Glutamatergic neuron (in vitro differentiated cells): ENCODE measurements at regions not wholly inside any gene's neighbourhood (a gene's known extent, or its start where the extent isn't known, plus 50 kb on each side); places are given as distances from the start of the nearest gene placed in this dataset.

Experiments
- DNase-seq: peaks from one replicate; pipeline ENCODE4 v3.0.0; 2022
- H3K27ac Mint-ChIP-seq: one replicate; pipeline ENCODE4 v1.8.0; 2020; ENCODE audit warnings: mild to moderate bottlenecking, mixed read lengths, inconsistent platforms; ENCODE audit not compliant: unreplicated experiment
- H3K27me3 Mint-ChIP-seq: one replicate; pipeline ENCODE4 v1.8.0; 2020; ENCODE audit warnings: mild to moderate bottlenecking, moderate library complexity, mixed read lengths, inconsistent platforms; ENCODE audit not compliant: unreplicated experiment
- H3K36me3 Mint-ChIP-seq: one replicate; pipeline ENCODE4 v1.8.0; 2020; ENCODE audit warnings: mild to moderate bottlenecking, mixed read lengths, inconsistent platforms; ENCODE audit not compliant: unreplicated experiment
- H3K4me1 Mint-ChIP-seq: one replicate; pipeline ENCODE4 v1.8.0; 2020; ENCODE audit warnings: mild to moderate bottlenecking, low read depth, mixed read lengths, inconsistent platforms; ENCODE audit not compliant: unreplicated experiment
- H3K4me3 Mint-ChIP-seq: one replicate; pipeline ENCODE4 v1.8.0; 2020; ENCODE audit warnings: mild to moderate bottlenecking, mixed read lengths, inconsistent platforms; ENCODE audit not compliant: unreplicated experiment
- H3K9me3 Mint-ChIP-seq: one replicate; pipeline ENCODE4 v1.8.0; 2020; ENCODE audit warnings: mild to moderate bottlenecking, moderate library complexity, mixed read lengths, inconsistent platforms; ENCODE audit not compliant: unreplicated experiment
- TF ChIP-seq, protein P1 (sequence below): fragments of 200-600 bp; sonication (generic); IDR thresholded peaks from one replicate; pipeline ENCODE4 v1.5.0; 2021; ENCODE audit not compliant: partially characterized antibody, unreplicated experiment

DNA sequence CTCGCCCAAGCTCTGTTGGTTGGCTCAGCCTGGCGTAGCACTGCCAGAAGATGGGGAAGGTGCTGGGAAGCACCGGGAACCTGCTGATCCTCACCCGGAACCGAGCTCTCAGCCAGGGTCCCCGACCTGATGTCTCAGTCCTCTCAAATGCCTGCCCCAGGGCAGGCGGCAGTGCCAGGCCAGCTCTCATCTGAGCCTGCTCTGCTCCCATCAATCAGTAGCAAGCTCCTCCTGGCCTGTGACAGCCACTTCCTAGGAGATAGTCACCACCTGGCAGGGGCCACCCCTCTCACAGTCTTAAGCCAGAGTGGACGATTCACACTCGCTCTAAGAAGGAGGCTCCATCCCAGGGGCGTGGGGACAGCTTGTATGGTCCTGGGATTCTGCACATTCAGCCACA lies 62.0 kb downstream of the ENGASE start:
- H3K4me1 Mint-ChIP-seq = no peaks in the 10 kb centered on the region
- H3K9me3 Mint-ChIP-seq = peaks cover 30% of the 10 kb centered on the region
- no peak overlapping the region for H3K4me3 Mint-ChIP-seq
- TF ChIP-seq, protein P1, sequence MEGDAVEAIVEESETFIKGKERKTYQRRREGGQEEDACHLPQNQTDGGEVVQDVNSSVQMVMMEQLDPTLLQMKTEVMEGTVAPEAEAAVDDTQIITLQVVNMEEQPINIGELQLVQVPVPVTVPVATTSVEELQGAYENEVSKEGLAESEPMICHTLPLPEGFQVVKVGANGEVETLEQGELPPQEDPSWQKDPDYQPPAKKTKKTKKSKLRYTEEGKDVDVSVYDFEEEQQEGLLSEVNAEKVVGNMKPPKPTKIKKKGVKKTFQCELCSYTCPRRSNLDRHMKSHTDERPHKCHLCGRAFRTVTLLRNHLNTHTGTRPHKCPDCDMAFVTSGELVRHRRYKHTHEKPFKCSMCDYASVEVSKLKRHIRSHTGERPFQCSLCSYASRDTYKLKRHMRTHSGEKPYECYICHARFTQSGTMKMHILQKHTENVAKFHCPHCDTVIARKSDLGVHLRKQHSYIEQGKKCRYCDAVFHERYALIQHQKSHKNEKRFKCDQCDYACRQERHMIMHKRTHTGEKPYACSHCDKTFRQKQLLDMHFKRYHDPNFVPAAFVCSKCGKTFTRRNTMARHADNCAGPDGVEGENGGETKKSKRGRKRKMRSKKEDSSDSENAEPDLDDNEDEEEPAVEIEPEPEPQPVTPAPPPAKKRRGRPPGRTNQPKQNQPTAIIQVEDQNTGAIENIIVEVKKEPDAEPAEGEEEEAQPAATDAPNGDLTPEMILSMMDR = no peak
- H3K27me3 Mint-ChIP-seq = peaks cover 28% of the 10 kb centered on the region
- peaks cover 4% of the 10 kb centered on the region for H3K36me3 Mint-ChIP-seq
- no peak for DNase-seq
- H3K27ac Mint-ChIP-seq = no peak overlapping the region
